GM12873 (cell line): ENCODE measurements at regions not wholly inside any gene's neighbourhood (a gene's known extent, or its start where the extent isn't known, plus 50 kb on each side); places are given as distances from the start of the nearest gene placed in this dataset.

Source experiments
- TF ChIP-seq, protein P1 (sequence below): IDR thresholded peaks from 2 replicates; pipeline ENCODE4 v1.5.1; 2012; ENCODE audit warnings: low read depth, mild to moderate bottlenecking, moderate library complexity, low read length, control low read depth; ENCODE audit not compliant: insufficient read depth; ENCODE audit errors: missing control alignments

DNA sequence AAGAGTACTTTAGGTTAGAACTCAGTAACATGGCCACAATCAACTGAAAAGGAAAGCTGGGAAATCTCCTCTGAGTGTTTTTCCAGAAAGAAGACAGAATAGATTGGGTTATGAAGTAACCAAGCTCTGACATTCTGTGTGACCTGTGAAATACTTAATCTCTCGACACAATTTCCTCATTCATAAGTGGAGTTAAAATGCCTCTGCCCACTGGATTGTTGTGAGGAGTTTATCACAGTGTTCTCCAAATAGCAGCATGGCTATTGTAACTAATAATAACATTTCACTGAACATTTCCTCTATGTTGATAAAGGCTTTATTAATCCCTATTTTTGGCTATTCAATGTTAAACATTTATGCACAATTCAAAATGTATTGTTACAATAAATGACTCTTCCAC is 311.0 kb downstream of the GABRB2 start:
- TF ChIP-seq, protein P1, sequence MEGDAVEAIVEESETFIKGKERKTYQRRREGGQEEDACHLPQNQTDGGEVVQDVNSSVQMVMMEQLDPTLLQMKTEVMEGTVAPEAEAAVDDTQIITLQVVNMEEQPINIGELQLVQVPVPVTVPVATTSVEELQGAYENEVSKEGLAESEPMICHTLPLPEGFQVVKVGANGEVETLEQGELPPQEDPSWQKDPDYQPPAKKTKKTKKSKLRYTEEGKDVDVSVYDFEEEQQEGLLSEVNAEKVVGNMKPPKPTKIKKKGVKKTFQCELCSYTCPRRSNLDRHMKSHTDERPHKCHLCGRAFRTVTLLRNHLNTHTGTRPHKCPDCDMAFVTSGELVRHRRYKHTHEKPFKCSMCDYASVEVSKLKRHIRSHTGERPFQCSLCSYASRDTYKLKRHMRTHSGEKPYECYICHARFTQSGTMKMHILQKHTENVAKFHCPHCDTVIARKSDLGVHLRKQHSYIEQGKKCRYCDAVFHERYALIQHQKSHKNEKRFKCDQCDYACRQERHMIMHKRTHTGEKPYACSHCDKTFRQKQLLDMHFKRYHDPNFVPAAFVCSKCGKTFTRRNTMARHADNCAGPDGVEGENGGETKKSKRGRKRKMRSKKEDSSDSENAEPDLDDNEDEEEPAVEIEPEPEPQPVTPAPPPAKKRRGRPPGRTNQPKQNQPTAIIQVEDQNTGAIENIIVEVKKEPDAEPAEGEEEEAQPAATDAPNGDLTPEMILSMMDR: no peak

DNA sequence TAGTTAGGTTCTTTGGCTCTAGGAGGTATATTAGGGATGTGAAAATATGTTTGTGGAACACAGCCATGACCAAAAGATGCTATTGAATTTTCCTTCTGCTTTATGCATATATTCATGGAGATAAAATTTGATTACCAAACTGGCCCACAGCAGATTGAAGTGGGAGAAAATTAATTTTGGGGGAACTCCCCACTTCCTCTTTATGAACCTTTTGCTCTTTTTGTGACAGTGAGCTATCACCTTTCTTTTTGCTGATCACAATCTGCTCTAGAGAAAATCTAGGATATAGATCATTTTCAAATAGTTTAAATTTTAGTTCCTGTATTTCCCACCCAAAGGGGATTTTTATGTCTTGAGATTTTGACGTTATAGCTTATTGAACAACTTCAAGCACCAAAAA is 313.0 kb downstream of the GABRB2 start:
- TF ChIP-seq, protein P1: no peak

DNA sequence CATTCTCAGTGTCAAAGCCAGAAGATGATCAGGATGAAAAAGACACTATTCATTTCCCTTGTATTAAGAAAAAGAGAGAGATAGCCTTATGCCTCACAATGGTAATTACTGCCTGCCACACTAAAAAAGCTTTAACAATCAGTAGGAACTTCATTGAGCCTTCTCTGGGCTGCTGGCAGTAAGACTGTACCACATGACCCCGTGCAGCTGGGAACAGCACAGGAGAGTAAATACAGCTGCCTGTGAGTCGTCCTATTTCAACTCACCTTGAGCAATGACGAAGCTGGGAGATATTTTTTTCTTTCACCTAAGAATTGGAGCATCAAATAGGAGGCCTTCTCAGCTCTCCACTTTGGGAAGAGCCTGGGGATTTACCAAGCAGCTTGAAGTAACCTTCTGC is 316.3 kb downstream of the GABRB2 start:
- TF ChIP-seq, protein P1: no peak

DNA sequence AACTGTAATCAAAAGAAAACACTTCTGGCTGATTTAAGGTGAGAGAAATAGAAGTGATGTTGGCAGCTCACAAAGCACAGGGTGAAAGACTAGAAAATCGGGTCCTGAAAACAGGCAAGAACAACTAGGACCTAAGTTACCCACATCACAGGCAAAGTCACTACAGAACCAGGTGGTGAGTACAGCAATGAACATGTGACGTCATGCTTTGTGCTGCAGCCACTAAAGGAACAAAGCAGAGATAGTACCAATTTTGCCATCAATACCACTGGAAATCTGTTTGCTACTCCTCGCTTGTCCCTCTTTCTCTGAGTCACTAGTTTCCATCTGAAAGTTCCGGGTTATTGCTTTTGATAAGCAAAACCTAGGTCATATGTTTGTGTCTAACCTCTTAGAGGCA is 326.7 kb downstream of the GABRB2 start:
- TF ChIP-seq, protein P1: no peak

DNA sequence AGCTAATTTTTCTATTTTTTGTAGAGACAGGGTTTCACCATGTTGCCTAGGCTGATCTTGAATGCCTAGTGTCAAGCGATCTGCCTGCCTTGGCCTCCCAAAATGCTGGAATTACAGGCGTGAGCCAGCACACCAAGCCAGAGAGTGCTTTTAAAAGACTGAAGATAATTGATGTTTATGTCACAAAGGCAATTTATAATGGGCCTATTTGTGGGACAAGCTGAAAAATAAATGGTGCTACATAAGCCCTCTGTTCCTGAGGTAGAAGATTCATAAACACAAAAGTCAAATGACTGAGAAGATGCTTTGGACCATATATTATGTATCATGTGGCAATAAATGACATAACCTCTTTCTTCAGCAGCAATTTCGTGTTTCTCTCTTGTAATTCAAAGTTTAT is 329.6 kb downstream of the GABRB2 start:
- TF ChIP-seq, protein P1: no peak

DNA sequence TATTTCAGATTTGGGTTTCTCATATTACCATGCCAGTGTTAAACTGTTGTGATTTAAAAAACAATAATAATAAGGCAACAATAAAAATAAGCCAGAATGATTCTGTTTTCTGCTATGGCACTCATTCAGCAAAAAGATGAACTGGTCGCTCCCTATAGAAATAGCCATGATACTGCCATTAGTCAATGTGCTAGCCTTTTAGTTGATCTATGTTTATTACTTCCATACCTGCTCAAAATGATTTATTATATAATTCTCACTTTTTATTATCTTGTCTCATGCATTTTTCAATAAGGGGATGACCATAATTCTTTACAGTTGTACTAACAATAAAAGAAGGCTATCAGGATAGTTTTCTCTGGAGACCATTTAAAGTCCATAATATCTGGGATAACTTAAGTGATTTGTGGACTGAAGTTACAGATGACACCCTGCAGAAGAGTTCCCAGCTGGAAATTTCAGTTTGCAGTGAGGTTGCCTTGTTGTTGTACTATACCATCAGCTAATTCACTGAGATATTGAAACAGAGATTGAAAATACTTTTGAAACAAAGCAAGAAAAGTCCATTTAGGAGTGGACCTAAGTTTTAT is 334.3 kb downstream of the GABRB2 start:
- TF ChIP-seq, protein P1: no peak

DNA sequence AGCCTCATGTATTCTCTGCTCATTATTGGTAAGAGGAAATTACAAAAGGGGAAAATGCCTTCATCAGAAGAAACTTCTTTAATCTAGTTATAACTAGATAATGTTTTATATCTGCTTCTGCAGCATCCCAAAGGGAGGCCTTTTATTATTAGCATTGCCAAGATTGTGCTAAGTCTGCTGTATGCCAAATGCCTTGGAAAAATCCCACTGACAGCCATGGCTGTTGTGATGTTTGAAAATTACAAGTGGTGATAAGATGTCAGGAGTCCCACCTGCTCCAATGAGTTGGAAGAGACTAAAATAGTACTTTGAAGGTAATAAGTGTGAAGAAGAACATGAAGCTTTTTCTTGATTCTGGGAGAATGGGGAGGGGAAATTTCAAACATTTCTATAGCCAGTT is 345.0 kb downstream of the GABRB2 start:
- TF ChIP-seq, protein P1: no peak
